SHP77 treated with DMSO at 0.1 percent for 48 hours (cell line): ENCODE measurements at regions not wholly inside any gene's neighbourhood (a gene's known extent, or its start where the extent isn't known, plus 50 kb on each side); places are given as distances from the start of the nearest gene placed in this dataset.

Experiments used
- DNase-seq: peaks from one replicate; lab custom pipeline; 2025; lab: John Stamatoyannopoulos, UW

GRCh38 chr2:239763433-239764097 is 261.6 kb downstream of the NDUFA10 start:
- DNase-seq: no peak

DNA sequence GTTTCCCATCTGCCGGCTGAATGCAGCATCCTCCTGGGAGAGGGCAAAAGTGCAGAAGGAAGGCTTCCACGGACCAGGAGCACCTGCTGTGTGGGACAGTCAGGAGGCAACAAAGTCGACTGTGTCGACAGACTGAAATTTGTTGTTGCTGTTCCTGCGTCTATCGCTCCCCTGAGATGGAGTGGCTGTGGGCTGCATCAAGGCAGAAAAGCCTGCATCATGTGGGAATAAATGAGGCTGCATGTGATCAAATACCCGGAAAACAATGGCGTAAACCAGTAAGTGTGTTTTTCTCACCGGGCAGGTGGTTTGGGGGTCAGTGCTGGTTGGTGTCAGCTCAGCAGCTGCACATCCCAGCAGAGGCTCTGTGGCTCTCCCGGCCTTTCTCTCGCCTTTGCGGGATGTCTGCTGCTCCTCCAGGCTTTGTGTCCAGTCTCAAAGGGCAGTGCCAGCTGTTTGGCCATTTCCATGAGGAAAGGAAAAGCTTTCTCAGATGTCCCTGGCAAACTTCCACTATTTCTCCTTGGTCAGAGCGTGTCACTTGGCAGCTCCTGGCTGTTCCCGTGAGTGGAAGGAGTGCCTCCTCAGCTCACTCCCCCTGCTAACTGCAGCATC is 262.4 kb downstream of the NDUFA10 start:
- DNase-seq: no peak

GRCh38 chr2:239762106-239762505 is 263.0 kb downstream of the NDUFA10 start:
- DNase-seq: no peak

- no peak for DNase-seq
These were observed 264.5 kb downstream of the NDUFA10 start for GRCh38 chr2:239760596-239760995.

- no peak for DNase-seq
These were observed 266.8 kb downstream of the NDUFA10 start for GRCh38 chr2:239758279-239758877.

GRCh38 chr2:239756790-239757760 is 268.1 kb downstream of the NDUFA10 start:
- DNase-seq: no peak

DNA sequence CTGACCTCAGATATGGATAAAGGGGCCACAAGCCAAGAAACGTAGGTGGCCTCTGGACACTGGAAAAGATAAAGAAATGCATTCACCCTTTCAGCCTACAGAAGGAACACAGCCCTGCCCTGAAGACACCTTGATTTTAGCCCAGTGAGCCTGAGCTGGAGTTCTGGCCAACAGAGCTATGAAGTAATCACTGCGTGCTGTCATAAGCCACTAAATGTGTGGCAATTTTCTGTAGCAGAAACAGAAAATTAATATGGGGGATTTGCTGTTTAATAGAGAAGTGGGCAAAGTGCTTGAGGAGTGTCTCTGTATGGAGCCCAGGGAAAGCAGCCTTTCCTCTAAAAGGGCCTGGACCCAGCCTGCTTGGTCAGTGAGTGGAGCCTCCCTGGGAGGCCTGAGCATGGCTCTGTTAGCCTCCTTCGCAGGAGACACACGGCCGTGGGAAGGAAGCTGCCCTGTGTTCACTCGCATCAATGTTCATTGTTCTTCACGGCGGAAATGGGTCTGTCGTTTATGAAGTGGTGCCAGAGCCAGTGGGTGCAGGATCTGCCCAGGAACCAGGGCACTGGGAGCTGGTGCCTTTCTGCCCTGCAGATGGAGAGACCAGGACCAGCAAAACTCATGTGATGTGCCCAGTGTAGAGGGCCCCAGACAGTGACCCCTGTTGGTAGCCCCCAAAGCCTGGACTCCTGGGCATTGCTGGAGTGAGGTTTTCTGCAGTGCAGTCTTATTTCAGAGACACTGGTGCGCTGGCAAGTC is 268.9 kb downstream of the NDUFA10 start:
- DNase-seq: no peak

GRCh38 chr2:239753401-239753837 is 271.7 kb downstream of the NDUFA10 start:
- DNase-seq: no peak

DNA sequence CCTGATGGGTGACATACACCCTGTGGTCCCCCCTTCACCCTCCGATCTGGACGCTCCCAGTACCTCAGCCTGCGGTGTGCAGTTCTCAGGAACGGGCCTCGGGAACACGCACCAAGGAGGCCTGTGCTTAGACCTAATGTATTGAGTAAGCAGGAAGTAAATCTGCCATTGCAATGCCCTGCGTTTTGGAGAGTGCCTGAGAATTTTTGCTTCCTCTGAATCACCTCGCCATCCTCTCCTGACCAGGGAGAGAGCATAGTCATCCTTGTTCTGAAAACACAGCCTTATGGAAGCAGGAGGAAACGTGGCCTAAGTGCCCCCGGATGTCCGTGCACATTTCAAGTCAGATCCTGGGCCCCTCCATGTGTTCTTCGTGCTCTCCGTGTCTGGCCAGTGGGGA is 272.2 kb downstream of the NDUFA10 start:
- DNase-seq: no peak

GRCh38 chr2:239751679-239752355 is 273.3 kb downstream of the NDUFA10 start:
- DNase-seq: no peak

GRCh38 chr2:239750929-239751678 is 274.0 kb downstream of the NDUFA10 start:
- no peak for DNase-seq

GRCh38 chr2:239750045-239750835 is 274.9 kb downstream of the NDUFA10 start:
- DNase-seq: no peak

- DNase-seq: no peak
These were observed 275.8 kb downstream of the NDUFA10 start for GRCh38 chr2:239749272-239749873.

DNA sequence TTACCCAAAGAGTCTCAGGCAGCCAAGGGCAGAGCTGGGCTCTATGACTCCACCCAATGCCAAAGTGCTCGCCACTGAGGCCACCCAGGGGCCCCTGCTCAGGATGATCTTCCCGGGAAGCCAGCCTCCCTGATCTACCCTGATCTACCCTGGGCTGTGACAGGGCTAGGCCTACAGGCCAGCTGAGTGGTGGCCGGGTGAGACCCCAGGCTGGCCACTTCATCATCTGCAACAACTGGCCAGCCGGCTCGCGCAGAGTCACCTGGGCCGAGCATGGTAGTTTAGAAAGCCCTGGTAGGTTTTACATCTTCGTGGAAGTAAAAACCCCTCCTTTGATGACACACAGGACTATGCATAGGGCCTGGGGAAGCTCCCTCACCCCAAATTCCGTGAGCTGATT is 276.3 kb downstream of the NDUFA10 start:
- no peak for DNase-seq

DNA sequence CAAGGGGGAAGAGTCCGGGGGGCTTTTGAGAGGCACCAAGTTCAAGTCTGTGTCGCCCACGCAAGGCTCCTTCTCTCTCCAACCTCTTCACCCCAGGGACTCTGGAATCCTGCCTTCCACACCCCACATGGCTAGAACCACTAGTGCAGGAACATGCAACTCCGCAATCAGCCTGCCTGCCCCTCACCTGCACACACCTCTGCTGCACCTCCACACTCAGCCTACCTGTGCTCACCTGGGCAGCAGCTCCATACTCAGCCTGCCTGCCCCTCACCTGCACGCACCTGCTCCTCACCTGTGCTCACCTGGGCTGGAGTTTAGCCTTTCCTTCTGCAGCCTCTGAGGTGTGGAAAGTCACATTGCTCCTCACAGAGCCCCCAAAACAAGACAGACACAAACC is 277.4 kb downstream of the NDUFA10 start:
- no peak for DNase-seq

GRCh38 chr2:239747274-239747673 is 277.9 kb downstream of the NDUFA10 start:
- no peak for DNase-seq

DNA sequence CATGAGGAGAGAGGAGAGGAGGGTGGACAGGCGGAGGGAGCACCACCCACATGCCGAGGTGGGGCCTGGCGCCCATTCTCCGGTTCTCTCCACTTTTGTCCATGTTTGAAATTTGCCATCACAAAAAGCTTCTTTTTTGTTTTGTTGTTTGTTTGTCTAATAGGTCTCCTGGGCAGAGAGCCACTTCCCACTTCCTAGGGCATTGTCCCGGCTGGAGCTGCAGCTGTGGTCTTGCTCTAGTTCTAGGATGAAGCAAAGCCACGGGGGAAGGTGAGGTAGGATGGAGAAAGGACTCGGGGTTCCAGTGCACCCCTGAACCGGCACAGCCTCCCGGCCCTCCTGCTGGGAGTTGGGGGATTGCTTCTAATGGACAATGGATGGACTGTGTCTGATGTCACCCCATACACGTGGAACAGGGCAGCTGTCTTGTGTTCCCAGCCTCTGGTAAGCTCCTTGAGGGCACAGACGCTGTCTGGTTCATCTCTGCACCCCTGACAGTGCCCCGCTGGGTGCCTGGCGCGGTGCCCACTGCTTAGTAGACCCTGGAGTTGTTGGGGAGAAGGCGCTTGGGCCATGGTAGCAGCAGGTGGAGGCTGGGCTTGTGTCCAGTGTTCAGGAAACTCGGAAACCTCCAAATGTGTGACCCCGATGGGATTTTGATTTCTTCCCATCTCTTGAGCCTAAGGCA is 278.4 kb downstream of the NDUFA10 start:
- DNase-seq: no peak
